Activated T-cell treated with anti-CD3 and anti-CD28 coated beads for 24 hours (primary cell): ENCODE measurements at regions not wholly inside any gene's neighbourhood (a gene's known extent, or its start where the extent isn't known, plus 50 kb on each side); places are given as distances from the start of the nearest gene placed in this dataset.

Source experiments
- DNase-seq: peaks from one replicate; pipeline ENCODE4 v3.0.0-alpha.2; 2020; ENCODE audit warnings: low read depth

DNA sequence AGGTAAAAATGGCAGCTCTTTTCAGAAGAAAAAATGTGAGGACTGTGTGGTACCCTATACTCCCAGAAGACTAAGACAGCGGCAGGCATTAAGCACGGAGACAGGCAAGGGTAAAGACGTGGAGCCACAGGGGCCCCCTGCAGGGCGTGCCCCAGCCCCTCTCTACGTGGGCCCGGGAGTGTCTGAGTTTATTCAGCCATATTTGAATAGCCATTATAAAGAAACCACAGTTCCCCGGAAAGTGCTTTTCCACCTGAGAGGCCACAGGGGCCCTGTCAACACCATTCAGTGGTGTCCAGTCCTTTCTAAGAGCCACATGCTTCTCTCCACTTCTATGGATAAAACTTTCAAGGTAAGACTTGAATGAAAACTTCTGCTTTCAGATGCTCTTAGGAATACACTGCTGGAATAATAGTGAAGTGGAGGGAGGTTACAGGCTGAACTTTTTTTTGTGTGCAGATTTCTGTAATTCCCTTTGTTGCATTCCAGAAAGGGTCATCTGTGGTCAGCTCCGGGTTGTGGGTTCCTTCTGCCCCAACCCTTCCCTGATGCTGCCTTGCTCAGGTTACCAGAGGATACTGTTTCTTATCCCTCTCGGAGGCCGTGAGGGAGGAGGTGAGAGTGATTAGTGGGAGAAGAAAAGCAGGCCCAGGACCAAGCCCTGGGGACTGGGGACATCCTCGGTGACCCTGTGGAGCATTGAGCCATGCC is 58.4 kb downstream of the SLC25A47 start:
- no peak for DNase-seq

DNA sequence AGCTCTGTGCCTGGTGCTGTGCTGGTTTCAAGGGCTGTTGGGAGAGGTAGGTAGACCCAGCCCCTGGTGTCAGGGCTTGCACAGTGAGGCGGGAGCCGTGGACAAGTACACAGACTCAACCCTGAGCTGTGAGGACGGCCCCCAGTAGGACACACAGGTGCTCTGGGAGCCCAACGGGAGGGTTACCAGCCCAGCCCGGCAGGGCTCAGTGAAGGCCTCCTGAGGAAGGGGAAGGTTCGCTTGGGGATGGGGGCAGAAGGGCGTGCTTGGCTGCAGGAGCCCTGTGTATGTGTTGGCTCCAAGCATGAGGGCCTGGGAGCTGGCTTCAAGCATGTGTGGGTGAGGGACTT is 58.9 kb downstream of the SLC25A47 start:
- no peak for DNase-seq

DNA sequence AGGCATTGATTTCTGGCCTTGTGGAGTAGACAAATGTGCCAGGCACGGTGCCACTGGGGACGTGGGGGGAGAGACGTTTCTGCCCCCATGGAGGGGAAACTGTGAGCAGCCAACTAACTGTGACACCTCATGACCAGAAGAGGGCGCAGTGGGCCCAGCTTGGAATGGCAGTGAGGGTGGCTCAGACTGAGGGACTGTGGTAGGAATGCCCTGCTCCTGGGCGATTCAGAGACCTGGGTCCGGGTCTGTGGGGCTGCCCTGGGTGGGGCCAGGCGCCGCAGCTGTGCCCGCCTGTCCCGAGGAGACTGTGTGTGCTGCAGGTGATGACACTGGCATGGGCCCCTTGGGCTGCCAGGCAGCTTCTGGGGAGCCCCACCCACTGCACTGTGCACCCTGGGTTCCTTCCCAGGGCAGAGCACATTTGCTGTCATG is 60.6 kb downstream of the SLC25A47 start:
- DNase-seq = peak; percentile 54

DNA sequence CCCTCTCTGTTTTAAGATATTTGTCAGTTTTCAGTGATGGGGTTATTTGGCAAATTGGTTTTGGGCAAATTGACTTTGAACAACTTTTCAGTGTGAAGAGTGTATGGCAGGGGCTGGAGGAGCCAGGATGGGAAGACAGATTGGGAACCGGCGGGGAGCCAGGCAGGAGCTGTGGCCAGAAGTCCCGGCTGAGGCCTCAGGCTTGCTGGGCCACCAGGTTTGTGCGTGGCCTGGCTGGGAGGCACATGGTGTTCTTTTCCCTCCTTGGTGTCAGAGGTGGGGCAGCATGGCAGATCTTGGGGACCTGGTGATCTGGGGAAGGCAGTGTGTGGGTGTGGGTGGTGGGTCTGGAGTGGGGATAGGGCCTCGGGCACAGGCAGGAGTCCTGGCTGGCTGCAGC is 61.1 kb downstream of the SLC25A47 start:
- no peak for DNase-seq

DNA sequence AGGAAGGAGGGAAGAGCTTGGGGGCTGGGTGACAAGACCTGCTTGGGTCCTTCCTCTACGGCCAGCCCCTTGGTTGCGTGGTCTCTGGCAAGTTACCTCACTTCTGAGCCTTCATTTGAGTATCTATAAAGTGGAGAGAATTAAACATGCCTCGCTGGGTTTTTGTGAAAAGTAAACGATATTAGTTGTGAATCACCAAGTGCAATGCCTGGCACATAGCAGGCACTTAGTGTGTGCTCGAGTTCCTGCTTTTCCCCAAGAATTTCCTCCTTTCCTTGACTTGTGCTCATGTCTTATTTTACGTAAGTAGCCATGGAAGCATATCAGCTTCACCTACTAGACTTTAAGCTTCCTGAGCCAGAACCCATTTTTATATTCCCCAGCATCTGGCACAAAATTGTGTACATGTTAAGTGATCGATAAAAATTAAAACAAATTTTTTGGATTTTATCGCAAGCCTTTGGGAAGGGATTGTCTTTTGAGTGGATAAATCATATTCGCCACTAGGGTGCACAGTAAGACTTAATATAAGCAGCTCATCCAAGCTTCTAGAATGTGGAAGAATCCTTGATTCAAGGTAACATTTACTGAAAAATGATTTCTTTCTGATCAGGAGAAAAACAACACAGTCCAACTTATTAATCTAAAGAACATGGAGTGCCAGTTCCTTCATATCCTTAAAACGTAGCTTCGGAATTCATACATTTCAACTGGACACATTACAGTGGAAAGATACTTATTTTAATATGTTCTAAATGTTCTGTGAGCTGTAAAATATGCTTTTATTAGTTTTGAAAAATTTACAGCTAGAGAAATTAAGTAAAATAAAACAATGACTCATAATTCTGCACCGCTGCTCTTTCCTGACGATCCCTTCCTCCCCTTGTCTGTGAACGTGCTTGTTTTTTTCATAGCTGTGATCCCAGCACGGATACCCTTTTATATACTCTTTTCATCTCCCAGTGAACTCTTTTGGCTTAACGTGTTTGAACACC is 62.0 kb downstream of the SLC25A47 start:
- no peak for DNase-seq

DNA sequence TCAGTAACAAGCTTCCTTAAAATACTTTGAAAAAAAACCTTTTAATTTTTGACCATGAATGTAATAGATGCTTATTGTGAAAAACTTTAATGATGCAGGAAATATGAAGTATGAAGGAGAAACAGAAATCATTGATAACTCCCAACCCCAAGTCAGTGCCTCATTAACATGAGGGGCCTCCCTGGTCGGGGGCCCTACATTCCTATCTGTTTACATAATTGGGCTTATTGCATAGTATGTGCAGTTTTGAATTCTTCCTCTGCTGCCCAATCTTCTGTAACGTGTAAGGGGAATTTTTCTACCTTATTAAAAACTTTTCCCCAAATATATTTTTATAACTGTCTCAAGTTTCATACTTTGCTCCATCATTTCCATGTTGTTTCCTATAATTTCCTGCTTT is 63.0 kb downstream of the SLC25A47 start:
- no peak for DNase-seq

DNA sequence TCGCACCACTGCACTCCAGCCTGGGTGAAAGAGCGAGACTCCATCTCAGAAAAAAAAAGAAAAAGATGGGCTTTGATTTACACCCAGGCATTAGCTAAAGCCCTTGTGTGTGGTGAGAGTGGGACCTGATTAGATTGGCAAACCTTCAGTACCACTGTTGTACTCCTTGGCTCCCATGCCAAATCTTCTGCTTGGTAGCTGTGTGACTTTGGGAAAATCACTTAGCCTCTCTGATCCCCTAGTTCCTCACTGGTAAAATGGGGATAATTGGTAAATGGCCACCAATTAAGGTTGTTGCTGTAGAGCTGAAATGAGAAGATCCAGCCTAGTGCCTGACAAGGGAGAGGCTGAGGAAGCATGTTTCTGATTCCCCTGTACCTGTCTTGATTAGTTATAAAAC is 63.7 kb downstream of the SLC25A47 start:
- no peak for DNase-seq

DNA sequence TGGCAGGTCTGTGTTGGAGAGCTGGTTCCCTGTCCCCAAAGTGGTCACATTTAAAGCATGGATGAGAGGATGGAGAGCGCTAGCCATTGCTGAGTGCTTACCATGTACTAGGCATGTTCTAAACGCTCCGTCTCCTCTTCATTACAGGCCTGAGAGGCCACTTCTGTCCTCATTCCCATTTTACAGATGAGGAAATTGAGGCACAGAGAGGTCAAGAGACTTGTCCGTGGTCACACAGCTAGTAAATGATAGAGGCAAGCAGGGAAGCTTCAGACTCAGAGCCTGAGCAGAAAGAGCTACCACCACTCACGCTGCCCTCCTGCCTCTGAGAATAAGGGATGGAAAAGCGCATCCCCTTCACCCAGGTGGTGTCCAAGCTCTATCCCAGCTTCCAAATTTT is 64.3 kb downstream of the SLC25A47 start:
- no peak for DNase-seq

DNA sequence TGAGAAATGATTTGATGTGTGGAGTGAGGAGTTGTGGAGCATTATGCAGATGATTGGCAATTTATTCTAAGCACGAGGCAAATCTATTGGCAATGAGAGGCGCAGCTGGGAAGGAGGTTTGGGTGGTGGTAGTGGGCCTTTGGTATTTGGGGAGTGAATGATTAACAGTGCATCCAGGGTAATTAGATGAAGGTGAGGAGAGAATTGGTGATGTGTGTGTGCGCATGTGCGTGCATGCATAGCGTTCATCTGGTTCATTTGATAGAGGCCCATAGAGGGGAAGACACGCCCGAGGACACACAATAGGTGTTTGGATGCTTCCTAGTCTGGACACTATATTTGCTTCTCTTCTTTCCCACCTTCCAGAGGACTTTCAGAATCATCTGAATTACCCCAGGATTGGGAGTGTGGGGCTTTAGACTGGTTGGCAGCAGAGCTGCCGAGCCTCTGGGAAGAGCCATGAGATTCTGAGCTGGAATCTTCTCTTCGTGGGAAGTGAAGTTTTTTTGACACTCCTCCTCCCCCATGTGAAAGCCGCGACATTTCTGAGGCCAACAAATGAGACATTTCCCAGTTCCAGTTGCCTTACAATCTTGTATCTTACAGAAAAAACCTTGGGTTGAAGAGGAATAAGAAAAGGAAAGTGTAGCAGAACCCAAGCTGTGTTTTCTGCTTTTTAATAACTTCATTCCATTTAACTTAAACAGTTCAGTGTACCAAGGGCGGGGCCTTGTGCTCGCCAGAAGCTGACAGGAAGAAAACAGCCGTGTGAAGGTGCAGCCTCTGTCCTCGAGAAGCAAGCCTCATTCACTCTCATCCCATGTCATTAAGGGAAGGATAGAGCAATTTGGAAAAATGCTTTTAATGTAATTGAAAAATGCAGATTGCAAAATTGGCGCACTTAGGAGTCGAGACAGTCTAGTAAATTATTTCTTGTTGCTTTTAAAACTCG is 65.2 kb downstream of the SLC25A47 start:
- no peak for DNase-seq

DNA sequence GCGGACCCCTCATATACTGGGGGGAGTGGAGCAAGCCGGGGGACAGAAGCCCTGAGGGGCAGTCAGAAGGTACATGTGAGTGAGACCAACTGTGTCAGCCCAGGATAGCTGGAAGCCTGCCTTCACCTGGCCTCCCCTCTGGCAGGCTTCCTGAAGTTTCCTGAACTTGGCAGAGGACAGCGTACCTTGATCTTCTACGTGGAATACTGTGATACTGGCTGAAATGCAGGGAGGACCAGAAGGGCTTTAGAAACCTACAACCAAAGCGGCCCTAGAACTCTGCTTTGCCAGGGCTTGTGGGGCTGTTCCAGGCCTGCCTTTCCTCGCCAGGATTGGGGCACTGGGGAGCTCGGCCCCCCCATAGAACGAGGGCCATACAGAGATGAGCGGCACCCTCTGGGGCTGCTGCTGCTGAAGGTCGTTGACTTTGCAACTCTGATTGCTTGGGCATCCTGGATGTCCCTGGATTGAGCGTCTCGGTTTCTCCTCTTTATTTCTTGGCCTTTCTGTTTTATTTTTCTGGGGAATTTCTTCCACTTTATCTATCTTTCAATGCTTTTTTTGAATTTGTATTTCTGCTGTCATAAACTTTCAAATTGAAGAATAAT is 66.5 kb downstream of the SLC25A47 start:
- no peak for DNase-seq

DNA sequence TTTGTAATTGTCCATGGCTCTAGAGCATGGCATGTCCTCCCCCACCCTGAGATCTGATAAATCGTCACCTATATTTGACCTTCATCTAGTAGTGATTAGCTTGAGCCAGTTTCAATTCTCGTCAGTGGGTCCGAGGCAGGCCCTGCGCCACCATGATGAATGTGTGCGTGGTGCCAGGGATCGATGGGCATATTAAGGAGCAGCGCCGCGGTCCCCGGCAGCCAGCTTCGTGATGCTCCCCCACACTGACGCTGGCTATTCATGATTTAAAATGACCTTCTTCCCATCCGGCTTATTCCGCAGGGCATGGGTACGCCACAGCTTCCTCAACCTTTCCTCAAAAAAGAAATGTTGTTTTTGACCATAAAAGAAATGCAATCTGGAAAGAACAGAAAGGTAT is 68.0 kb downstream of the SLC25A47 start:
- DNase-seq = no peak

DNA sequence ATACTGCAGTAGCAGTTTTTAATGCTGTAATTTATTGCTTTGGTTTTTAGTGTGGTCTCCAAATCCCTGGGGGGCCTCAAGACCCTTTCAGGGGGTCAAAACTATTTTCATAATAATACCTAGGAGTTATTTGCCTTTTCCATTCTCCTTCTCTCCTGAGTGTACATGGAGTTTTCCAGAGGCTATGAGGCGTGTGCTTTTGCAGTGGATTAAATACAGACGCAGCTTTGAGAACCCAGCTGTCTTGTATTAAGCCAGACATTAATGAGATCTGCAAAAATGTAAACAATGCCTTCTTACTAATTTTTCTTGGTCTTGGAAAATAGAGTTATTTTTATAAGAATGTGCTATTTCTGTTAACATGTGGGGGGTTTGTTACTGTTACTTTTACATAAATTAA is 68.6 kb downstream of the SLC25A47 start:
- DNase-seq = no peak

DNA sequence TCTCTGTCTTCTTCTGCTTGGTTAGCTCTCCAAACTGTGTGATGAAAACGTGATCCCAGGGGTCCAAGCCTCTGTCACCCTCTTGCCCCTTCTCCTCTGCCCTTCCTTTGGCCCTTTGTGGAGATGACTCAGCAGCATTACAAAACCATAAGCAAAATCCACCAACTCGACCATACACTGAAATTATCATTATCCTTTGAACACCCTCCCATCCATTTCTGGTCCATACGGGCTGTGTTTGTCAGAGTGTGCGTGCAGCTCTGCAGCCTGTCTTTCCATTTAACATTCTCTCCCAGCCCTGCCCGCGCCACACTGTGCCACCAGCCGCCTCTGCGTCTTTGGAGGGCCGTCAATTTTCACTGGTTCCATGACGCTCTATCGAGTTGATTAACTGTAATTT is 69.2 kb downstream of the SLC25A47 start:
- DNase-seq = no peak

DNA sequence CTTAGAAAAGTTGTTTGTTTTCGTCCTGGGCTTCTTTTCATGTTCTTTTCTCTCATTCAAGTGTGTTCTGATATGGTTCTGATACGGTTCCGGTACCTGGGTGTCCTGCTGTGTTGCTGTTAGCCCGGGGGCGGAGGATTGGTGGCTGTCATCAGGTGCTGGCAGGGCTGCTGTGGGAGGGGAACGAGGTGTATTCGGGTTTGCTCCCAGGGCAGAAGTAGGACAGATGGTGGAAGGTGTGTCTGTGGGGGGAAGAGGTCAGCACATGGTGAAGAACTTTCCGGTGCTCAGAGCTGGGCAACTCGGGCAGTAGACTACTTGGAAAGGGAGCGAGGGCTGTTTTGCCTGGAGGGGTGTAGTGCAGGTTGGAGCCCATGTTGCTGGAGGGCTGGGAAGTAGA is 70.2 kb downstream of the SLC25A47 start:
- DNase-seq = no peak

DNA sequence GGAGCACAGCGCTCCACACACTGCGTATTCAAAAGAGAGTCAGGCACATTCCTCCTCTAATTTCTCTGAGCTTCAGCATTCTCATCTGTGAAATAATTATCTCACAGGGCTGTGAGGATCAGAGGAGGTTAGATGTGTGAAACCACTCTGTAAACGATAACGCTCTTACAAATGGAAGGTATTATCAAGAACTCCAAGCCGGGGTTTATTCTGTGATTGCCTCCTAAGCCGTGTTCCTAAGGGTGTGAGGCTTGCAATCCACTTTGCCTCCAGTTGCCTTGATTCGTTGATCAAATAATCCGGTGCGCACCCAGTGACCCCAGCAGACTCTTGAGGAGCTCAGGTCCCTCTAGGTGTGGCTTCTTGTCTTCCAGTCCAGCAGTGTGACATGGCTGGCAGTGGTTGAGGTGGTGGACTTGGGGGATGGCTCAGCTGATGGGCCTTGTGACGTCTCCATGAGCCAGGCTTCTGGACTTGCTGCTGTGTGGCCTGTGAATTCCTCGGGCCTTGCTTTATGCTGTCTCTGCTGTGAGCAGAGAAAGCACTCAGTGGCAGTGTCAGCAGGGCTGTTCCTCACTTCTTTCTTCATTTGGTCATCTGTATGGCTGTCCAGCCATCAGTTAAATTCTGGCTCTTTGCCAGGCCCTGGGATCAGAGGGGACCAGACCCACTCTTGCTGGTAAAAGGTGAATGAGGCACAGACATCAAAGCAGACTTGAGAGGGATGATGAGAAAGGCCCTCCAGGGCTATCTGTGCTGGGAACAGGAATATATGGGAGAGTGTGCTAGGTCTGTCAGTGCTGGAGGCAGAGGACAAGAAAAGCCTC is 71.0 kb downstream of the SLC25A47 start:
- DNase-seq = no peak

DNA sequence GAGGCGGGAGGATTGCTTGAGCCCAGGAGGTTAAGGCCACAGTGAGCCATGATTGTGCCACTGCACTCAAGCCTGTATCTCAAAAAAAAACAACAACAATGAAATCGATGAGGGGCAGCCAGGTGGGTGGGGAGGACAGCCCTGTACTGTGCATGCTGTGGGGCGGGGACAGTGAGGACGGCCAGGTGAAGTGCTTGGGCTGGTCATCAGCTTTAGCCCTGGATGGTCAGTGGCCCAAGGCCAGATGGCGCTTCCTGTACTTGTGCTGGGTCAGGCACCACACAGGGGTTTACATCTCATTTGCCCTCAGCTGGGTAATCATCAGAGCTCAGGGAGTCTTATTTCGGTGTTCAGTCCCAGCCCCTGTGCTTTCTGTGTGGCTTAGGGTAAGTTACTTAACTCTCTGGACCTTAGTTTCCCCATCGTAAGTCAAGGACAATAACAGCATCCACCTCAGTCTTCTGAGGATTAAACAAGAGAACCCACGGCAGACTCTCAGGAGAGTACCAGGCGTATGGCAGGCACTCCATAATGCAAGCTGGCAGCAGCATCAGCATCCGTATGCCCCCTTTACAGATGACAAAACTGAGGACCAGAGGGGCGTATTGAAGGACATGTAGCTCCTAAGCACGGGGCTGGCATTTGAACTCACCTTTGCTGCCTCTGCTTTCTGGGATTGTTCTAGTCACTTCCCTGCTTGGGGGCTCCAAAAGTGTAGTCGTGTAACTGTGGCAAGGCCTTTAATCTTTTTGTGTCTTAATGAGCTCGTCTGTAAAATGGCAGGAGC is 71.9 kb downstream of the SLC25A47 start:
- no peak for DNase-seq

DNA sequence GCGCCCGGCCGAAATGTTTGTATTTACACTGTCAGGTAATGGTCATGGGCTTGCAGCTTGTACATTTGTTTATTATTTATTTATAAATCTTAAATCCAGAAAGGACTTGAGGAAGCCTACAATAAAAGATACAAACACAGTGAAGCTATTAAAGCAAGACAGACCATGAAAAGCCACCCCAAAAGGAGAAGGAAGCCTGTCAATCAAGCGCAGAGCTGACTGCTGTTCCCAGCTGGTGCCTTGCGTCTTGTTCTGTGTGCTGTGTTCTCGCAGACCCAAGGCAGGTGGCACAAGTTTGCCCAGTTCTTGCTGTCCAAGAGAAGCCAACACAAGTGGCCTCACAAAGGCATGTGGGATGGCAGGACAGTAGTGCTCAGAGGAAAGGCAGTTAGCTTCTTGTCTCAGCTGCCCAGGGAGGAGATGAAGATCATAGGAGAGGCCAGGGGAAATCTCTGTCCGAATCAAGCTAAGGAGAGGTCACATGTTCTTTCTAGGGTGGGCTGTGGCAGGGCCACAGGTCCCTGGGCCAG is 73.2 kb downstream of the SLC25A47 start:
- DNase-seq = no peak

DNA sequence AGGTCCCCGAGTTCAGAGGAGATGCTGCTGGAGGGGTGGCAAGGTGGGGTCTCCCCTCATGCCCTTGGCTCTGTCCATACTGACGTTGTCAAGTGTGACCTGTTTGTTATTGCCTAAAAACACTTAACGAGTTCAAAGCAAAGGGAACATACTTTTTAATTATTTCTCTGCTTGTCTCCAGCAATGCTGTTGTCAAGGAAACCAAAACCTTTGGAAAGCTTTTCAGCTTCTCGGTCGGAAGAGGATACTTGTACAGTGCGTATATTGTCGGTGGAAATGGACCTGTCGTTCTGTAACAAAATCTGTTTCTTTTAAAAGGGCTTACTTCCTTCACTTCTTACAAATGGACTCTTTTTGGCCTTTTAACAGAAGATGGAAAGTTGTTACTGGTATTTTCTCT is 73.9 kb downstream of the SLC25A47 start:
- no peak for DNase-seq

DNA sequence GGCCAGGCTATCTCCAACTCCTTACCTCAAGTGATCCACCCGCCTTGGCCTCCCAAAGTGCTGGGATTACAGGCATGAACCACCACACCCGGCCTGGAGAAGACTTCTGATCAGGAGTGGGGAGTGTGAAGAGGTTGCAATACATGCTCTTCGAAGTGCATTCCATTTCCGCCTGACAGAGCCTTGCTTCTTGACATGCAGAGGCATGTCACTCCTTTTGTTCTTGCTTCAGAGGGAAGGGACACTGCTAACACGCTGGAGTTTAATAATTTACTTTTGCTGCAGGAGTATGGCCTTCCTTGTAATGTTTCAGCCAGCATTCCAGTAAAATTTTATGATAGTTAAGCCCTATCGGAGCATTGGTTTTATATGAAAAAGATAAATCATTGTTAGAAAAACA is 74.9 kb downstream of the SLC25A47 start:
- DNase-seq = no peak
